ENCODE measurements at regions not wholly inside any gene's neighbourhood (a gene's known extent, or its start where the extent isn't known, plus 50 kb on each side); places are given as distances from the start of the nearest gene placed in this dataset.

DNA sequence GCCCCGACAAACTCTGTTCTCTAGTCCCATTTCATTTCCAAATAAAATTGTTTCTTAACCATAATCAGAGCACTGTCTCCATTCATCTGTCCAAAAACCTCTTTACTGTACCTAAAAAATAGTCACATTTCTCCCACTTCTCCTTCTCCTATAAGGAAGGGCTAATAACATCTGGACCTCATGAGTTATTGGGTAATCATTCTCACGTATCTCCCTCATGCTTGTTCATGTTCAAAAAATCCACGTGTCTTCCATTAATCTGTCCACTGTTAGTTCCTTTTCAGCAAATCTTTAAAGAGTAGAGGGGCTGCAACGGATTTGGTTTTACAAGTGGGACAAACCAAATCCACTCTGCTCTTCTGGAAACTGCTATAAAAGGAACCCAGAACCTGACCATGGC is 1418.8 kb downstream of the MRPL39 start (continued):
- TF ChIP-seq CHD2 (IDR thresholded peaks at IDR 0.05; ENCODE audit: low read length) (no peak), SIX5 (IDR thresholded peaks at IDR 0.05; ENCODE audit: low read depth, low read length) (no peak), GTF2F1 (IDR thresholded peaks at IDR 0.05; ENCODE audit: borderline replicate concordance, low read depth, low read length) (no peak), BACH1 (IDR thresholded peaks at IDR 0.05; ENCODE audit: low read length) (no peak), ATF3 (IDR thresholded peaks at IDR 0.05; ENCODE audit: insufficient read depth, low read depth, low read length) (no peak), ZNF274 (IDR thresholded peaks at IDR 0.05; ENCODE audit: borderline replicate concordance, extremely low read depth, low read length) (no peak)
